Activated B cell treated with CpG ODN at 0.5 μM for 24 hours (primary cell): ENCODE measurements at regions not wholly inside any gene's neighbourhood (a gene's known extent, or its start where the extent isn't known, plus 50 kb on each side); places are given as distances from the start of the nearest gene placed in this dataset.

Experiments
- ATAC-seq: fragments of 200-7000 bp; cut with Tn5 transposase; one replicate; pipeline ENCODE4 v1.10.0; 2021; ENCODE audit warnings: low read depth, mild to moderate bottlenecking, moderate library complexity
- CTCF ChIA-PET: fragments of 350-600 bp; sonication (Branson Sonifier 250); formaldehyde crosslinking; loops from one replicate; lab custom pipeline; 2021; ENCODE audit warnings: antibody characterized with exemption; lab: Charles Lee
- POLR2A ChIA-PET: fragments of 350-600 bp; sonication (Branson Sonifier 250); formaldehyde crosslinking; loops from one replicate; lab custom pipeline; 2021; ENCODE audit warnings: antibody characterized with exemption; lab: Charles Lee
- DNase-seq: peaks from one replicate; pipeline ENCODE4 v3.0.0; 2022
- H3K27ac Mint-ChIP-seq: one replicate; pipeline ENCODE4 v1.8.0; 2020; ENCODE audit warnings: mixed read lengths
- H3K27me3 Mint-ChIP-seq: one replicate; pipeline ENCODE4 v1.8.0; 2021; ENCODE audit warnings: mixed read lengths
- H3K36me3 Mint-ChIP-seq: one replicate; pipeline ENCODE4 v1.8.0; 2021; ENCODE audit warnings: low read depth, mixed read lengths
- H3K4me1 Mint-ChIP-seq: one replicate; pipeline ENCODE4 v1.8.0; 2021; ENCODE audit warnings: mixed read lengths
- H3K4me3 Mint-ChIP-seq: one replicate; pipeline ENCODE4 v1.8.0; 2020; ENCODE audit warnings: mild to moderate bottlenecking, mixed read lengths
- H3K9me3 Mint-ChIP-seq: one replicate; pipeline ENCODE4 v1.8.0; 2020; ENCODE audit warnings: mixed read lengths
- CTCF ChIP-seq: fragments of 200-600 bp; IDR thresholded peaks from one replicate; pipeline ENCODE4 v1.8.0; 2022; ENCODE audit warnings: antibody characterized with exemption, mild to moderate bottlenecking
- intact Hi-C: fragments of 100-400 bp; cut with micrococcal nuclease; formaldehyde crosslinking; loops from one replicate; pipeline ENCODE4 v1.15.1; 2024

- no peaks in the 10 kb centered on the region for H3K9me3 Mint-ChIP-seq
- no peaks in the 10 kb centered on the region for H3K27me3 Mint-ChIP-seq
- CTCF ChIA-PET = no interaction called here
- no peak for TF ChIP-seq CTCF
- DNase-seq (no peak), ATAC-seq (no peak)
- intact Hi-C loops = no loop called here
- no peak overlapping the region for H3K4me3 Mint-ChIP-seq
- POLR2A ChIA-PET = no interaction called here
- H3K4me1 Mint-ChIP-seq = no peaks in the 10 kb centered on the region
- H3K36me3 Mint-ChIP-seq = no peaks in the 10 kb centered on the region
- H3K27ac Mint-ChIP-seq = no peak overlapping the region
These were observed 655.6 kb downstream of the ETS1 start for GRCh38 chr11:127931803-127932202.

GRCh38 chr11:127926721-127927120 lies 660.6 kb downstream of the ETS1 start:
- no peak for TF ChIP-seq CTCF
- no peaks in the 10 kb centered on the region for H3K36me3 Mint-ChIP-seq
- no peak for ATAC-seq
- no peak overlapping the region for H3K27ac Mint-ChIP-seq
- H3K4me1 Mint-ChIP-seq = no peaks in the 10 kb centered on the region
- DNase-seq = no peak
- ChIA-PET CTCF (no interaction called here), POLR2A (no interaction called here)
- intact Hi-C loops = no loop called here
- no peaks in the 10 kb centered on the region for H3K27me3 Mint-ChIP-seq
- peaks cover 2% of the 10 kb centered on the region for H3K9me3 Mint-ChIP-seq
- no peak overlapping the region for H3K4me3 Mint-ChIP-seq

GRCh38 chr11:127925475-127925874 lies 661.9 kb downstream of the ETS1 start:
- H3K36me3 Mint-ChIP-seq = no peaks in the 10 kb centered on the region
- ChIA-PET CTCF (no interaction called here), POLR2A (no interaction called here)
- H3K4me1 Mint-ChIP-seq = no peaks in the 10 kb centered on the region
- DNase-seq (no peak), ATAC-seq (no peak)
- no peak for TF ChIP-seq CTCF
- H3K27me3 Mint-ChIP-seq = no peaks in the 10 kb centered on the region
- no peak overlapping the region for H3K27ac Mint-ChIP-seq
- H3K9me3 Mint-ChIP-seq = peaks cover 3% of the 10 kb centered on the region
- H3K4me3 Mint-ChIP-seq = no peak overlapping the region
- intact Hi-C loops = no loop called here

GRCh38 chr11:127919206-127920000 lies 668.0 kb downstream of the ETS1 start:
- Mint-ChIP-seq H3K4me3 (no peak overlapping the region), H3K27ac (no peak overlapping the region), H3K27me3 (peaks cover 2% of the 10 kb centered on the region), H3K4me1 (no peaks in the 10 kb centered on the region), H3K9me3 (peaks cover 11% of the 10 kb centered on the region), H3K36me3 (no peaks in the 10 kb centered on the region)
- CTCF ChIA-PET = no interaction called here
- DNase-seq (no peak), ATAC-seq (no peak)
- POLR2A ChIA-PET = no interaction called here
- intact Hi-C loops = no loop called here
- no peak for TF ChIP-seq CTCF

GRCh38 chr11:127902382-127902781 lies 685.0 kb downstream of the ETS1 start:
- ChIA-PET POLR2A (no interaction called here), CTCF (no interaction called here)
- no peak for TF ChIP-seq CTCF
- H3K36me3 Mint-ChIP-seq = no peaks in the 10 kb centered on the region
- no peak overlapping the region for H3K27ac Mint-ChIP-seq
- H3K9me3 Mint-ChIP-seq = peaks cover 5% of the 10 kb centered on the region
- ATAC-seq (no peak), DNase-seq (no peak)
- intact Hi-C loops = no loop called here
- no peaks in the 10 kb centered on the region for H3K27me3 Mint-ChIP-seq
- no peaks in the 10 kb centered on the region for H3K4me1 Mint-ChIP-seq
- H3K4me3 Mint-ChIP-seq = no peak overlapping the region
